HCT116 (cell line): ENCODE measurements at regions not wholly inside any gene's neighbourhood (a gene's known extent, or its start where the extent isn't known, plus 50 kb on each side); places are given as distances from the start of the nearest gene placed in this dataset.

Source experiments
- ATAC-seq: fragments of 200-7000 bp; cut with Tn5 transposase; 2 replicates; pipeline ENCODE4 v1.9.1; 2020; ENCODE audit warnings: mild to moderate bottlenecking, moderate library complexity
- BruUV-seq: library from RNA; stranded (reverse); fragments of 400-500 nt; replicated peaks from 2 replicates; lab custom pipeline; 2021; lab: Mats Ljungman, UMichigan
- CTCF ChIA-PET: fragments of 300-600 bp; sonication (Branson Sonifier 250); formaldehyde crosslinking; loops from one replicate; lab custom pipeline; 2021; ENCODE audit warnings: antibody characterized with exemption; lab: Charles Lee
- POLR2A ChIA-PET: fragments of 300-600, 350-600 bp; sonication (Branson Sonifier 250); formaldehyde crosslinking; loops from one replicate; lab custom pipeline; 2021; ENCODE audit warnings: antibody characterized with exemption; lab: Charles Lee
- RAD21 ChIA-PET, 2 experiments: fragments of 300-600 bp; sonication (Branson Sonifier 250); formaldehyde crosslinking; loops; one replicate each; lab custom pipeline; 2023; ENCODE audit warnings: low total read pairs in 2 of 2; ENCODE audit not compliant: uncharacterized antibody in 2 of 2, unreplicated experiment in 2 of 2, low non-redundant PET in 1 of 2; lab: Charles Lee
- DNase-seq: peaks from one replicate; pipeline ENCODE4 v3.0.0-alpha.2; 2010; ENCODE audit warnings: low read depth, low spot score
- H2AFZ ChIP-seq: fragments of 200-600 bp; shearing (Covaris generic), sonication (generic); 2 replicates; pipeline ENCODE4 v1.6.1; 2017; ENCODE audit warnings: low read depth, mixed run types, mixed read lengths, antibody characterized with exemption, low read length; ENCODE audit not compliant: poor library complexity, severe bottlenecking
- H3K27ac ChIP-seq: 2 replicates; pipeline ENCODE4 v1.5.1; 2012; ENCODE audit warnings: low read depth, low read length
- H3K27me3 ChIP-seq: fragments of 200-600 bp; sonication (generic); 2 replicates; pipeline ENCODE4 v1.6.1; 2016; ENCODE audit warnings: mixed run types, low read length, mixed read lengths; ENCODE audit not compliant: insufficient read depth
- H3K36me3 ChIP-seq, 2 experiments: fragments of 200-500 bp in 1 of 2; fragments of 200-600 bp in 1 of 2; sonication (Bioruptor generic) in 1 of 2; sonication (generic) in 1 of 2; 2 replicates each; pipeline versions ENCODE4 v1.5.1 to v1.6.1; 2014 to 2016; ENCODE audit warnings: low read length in 2 of 2, inconsistent platforms in 1 of 2, mixed read lengths in 1 of 2, mixed run types in 1 of 2; ENCODE audit not compliant: insufficient read depth in 2 of 2, control insufficient read depth in 1 of 2
- H3K4me1 ChIP-seq, 2 experiments: fragments of 200-600 bp in 1 of 2; sonication (generic) in 1 of 2; 2 replicates each; pipeline versions ENCODE4 v1.5.1 to v1.6.1; 2012 to 2017; ENCODE audit warnings: low read length in 2 of 2, inconsistent platforms in 1 of 2, mild to moderate bottlenecking in 1 of 2, mixed read lengths in 1 of 2, mixed run types in 1 of 2, moderate library complexity in 1 of 2; ENCODE audit not compliant: insufficient read depth in 2 of 2, control insufficient read depth in 1 of 2
- H3K4me2 ChIP-seq: fragments of 200-600 bp; sonication (generic); 2 replicates; pipeline ENCODE4 v1.6.1; 2017; ENCODE audit warnings: mixed run types, low read length, mixed read lengths
- H3K4me3 ChIP-seq, 2 experiments: fragments of 200-600 bp in 1 of 2; sonication (generic) in 1 of 2; replicated peaks in 1 of 2; 2 replicates each; pipeline ENCODE4 v1.5.1; 2011 to 2016; ENCODE audit warnings: low read length in 2 of 2, control low read depth in 1 of 2, low read depth in 1 of 2, mild to moderate bottlenecking in 1 of 2, mixed read lengths in 1 of 2, mixed run types in 1 of 2
- H3K79me2 ChIP-seq: fragments of 200-600 bp; sonication (generic); 2 replicates; pipeline ENCODE4 v1.6.1; 2017; ENCODE audit warnings: mild to moderate bottlenecking, mixed run types, low read length, moderate library complexity, mixed read lengths; ENCODE audit not compliant: insufficient read depth
- H3K9ac ChIP-seq: fragments of 200-600 bp; sonication (generic); 2 replicates; pipeline ENCODE4 v1.6.1; 2016; ENCODE audit warnings: low read length, mixed read lengths
- H3K9me2 ChIP-seq: fragments of 200-600 bp; sonication (generic), shearing (Covaris generic); 2 replicates; pipeline ENCODE4 v1.6.1; 2017; ENCODE audit warnings: mixed run types, mild to moderate bottlenecking, moderate library complexity; ENCODE audit not compliant: insufficient read depth
- H3K9me3 ChIP-seq, 2 experiments: fragments of 200-500 bp in 1 of 2; fragments of 200-600 bp in 1 of 2; sonication (Bioruptor generic) in 1 of 2; sonication (generic) in 1 of 2; 2 replicates each; pipeline ENCODE4 v1.6.1; 2014 to 2017; ENCODE audit warnings: low read length in 2 of 2, mixed read lengths in 2 of 2, inconsistent platforms in 1 of 2, low read depth in 1 of 2, mild to moderate bottlenecking in 1 of 2, mixed run types in 1 of 2, moderate library complexity in 1 of 2; ENCODE audit not compliant: control insufficient read depth in 1 of 2, insufficient read depth in 1 of 2
- H4K20me1 ChIP-seq: fragments of 200-600 bp; sonication (generic), shearing (Covaris generic); 2 replicates; pipeline ENCODE4 v1.6.1; 2017; ENCODE audit warnings: mixed run types, mild to moderate bottlenecking, moderate library complexity; ENCODE audit not compliant: insufficient read depth
- ATF3 ChIP-seq: IDR thresholded peaks from 2 replicates; pipeline ENCODE4 v1.6.1; 2012
- CEBPB ChIP-seq: IDR thresholded peaks from 2 replicates; pipeline ENCODE4 v1.6.1; 2012; ENCODE audit warnings: low read depth
- CTCF ChIP-seq, 3 experiments: fragments of 200-600 bp in 1 of 3; sonication (generic) in 1 of 3; IDR thresholded peaks in 2 of 3; conservative IDR thresholded peaks in 1 of 3; 2 replicates each; pipeline ENCODE4 v1.5.1; 2012 to 2017; ENCODE audit warnings: low read depth in 2 of 3, low read length in 2 of 3, antibody characterized with exemption in 1 of 3, borderline replicate concordance in 1 of 3, control low read depth in 1 of 3, mild to moderate bottlenecking in 1 of 3, mixed read lengths in 1 of 3, mixed run types in 1 of 3, moderate library complexity in 1 of 3; ENCODE audit not compliant: insufficient read depth in 1 of 3
- EGR1 ChIP-seq: IDR thresholded peaks from 2 replicates; pipeline ENCODE4 v1.6.1; 2012; ENCODE audit warnings: low read depth
- ELF1 ChIP-seq: IDR thresholded peaks from 2 replicates; pipeline ENCODE4 v1.6.1; 2012; ENCODE audit warnings: low read depth, borderline replicate concordance
- EZH2 ChIP-seq: fragments of 200-600 bp; sonication (generic); IDR thresholded peaks from 2 replicates; pipeline ENCODE4 v1.6.1; 2017; ENCODE audit warnings: antibody characterized with exemption, mixed run types
- JUND ChIP-seq: IDR thresholded peaks from 2 replicates; pipeline ENCODE4 v1.6.1; 2012
- MAX ChIP-seq: IDR thresholded peaks from 2 replicates; pipeline ENCODE4 v1.6.1; 2012
- POLR2A ChIP-seq: IDR thresholded peaks from 2 replicates; pipeline ENCODE4 v1.7.0; 2011; ENCODE audit warnings: borderline replicate concordance; ENCODE audit not compliant: insufficient read depth, insufficient read length; ENCODE audit errors: extremely low read depth
- RAD21 ChIP-seq: IDR thresholded peaks from 2 replicates; pipeline ENCODE4 v1.6.1; 2012; ENCODE audit warnings: low read depth, mild to moderate bottlenecking
- SP1 ChIP-seq: IDR thresholded peaks from 2 replicates; pipeline ENCODE4 v1.6.1; 2012; ENCODE audit warnings: low read depth
- SRF ChIP-seq: IDR thresholded peaks from 2 replicates; pipeline ENCODE4 v1.6.1; 2012; ENCODE audit warnings: low read depth
- TCF7L2 ChIP-seq: IDR thresholded peaks from 2 replicates; pipeline ENCODE4 v1.7.0; 2011; ENCODE audit warnings: borderline replicate concordance, inconsistent platforms; ENCODE audit not compliant: insufficient read depth, insufficient read length; ENCODE audit errors: extremely low read depth
- YY1 ChIP-seq: IDR thresholded peaks from 2 replicates; pipeline ENCODE4 v1.6.1; 2011; ENCODE audit warnings: low read length, low read depth, moderate library complexity, mild to moderate bottlenecking; ENCODE audit not compliant: insufficient replicate concordance; ENCODE audit errors: extremely low read depth
- ZFX ChIP-seq: fragments of 450-650 bp; IDR thresholded peaks from 2 replicates; pipeline ENCODE4 v1.6.1; 2017
- ZNF274 ChIP-seq: fragments of 200-500 bp; sonication (Bioruptor generic); IDR thresholded peaks from 2 replicates; pipeline ENCODE4 v1.6.1; 2014; ENCODE audit warnings: mild to moderate bottlenecking, low read depth, low read length, inconsistent platforms
- intact Hi-C: fragments of 100-400 bp; cut with micrococcal nuclease; formaldehyde crosslinking; loops from 2 replicates; pipeline ENCODE4 v1.10.0; 2022

GRCh38 chr11:116563028-116563711 is 209.6 kb downstream of the BUD13 start (continued):
- no peak for TF ChIP-seq EGR1
- TF ChIP-seq ELF1: no peak
- TF ChIP-seq, all 23 proteins: peak for 0

- ChIA-PET CTCF (no interaction called here), POLR2A (no interaction called here), RAD21 (no interaction called here)
- H2AFZ ChIP-seq: no peak overlapping the region
- DNase-seq (no peak), ATAC-seq (no peak)
- no peaks in the 10 kb centered on the region for H3K79me2 ChIP-seq
- BruUV-seq: no TSS peak
- H3K9me2 ChIP-seq: no peaks in the 10 kb centered on the region
- no peaks in the 10 kb centered on the region for H3K36me3 ChIP-seq
- H3K4me1 ChIP-seq: peaks cover 7 to 16% of the 10 kb centered on the region in 2 experiments
- no peaks in the 10 kb centered on the region for H4K20me1 ChIP-seq
- no peak overlapping the region for H3K9ac ChIP-seq
- intact Hi-C loops: no loop called here
- no peak overlapping the region for H3K27ac ChIP-seq
- no peak overlapping the region for H3K4me3 ChIP-seq
- peaks cover 27% of the 10 kb centered on the region; the same call in 1 of the 2 replicates for H3K27me3 ChIP-seq
- no peaks in the 10 kb centered on the region for H3K9me3 ChIP-seq
- TF ChIP-seq ZFX (no peak), EZH2 (no peak), SP1 (no peak), CTCF (IDR thresholded peaks at IDR 0.05 in 2 of 3, conservative IDR thresholded peaks at IDR 0.05 in 1 of 3; ENCODE audit: borderline replicate concordance in 1 of 3, insufficient read depth in 1 of 3, low read depth in 2 of 3, low read length in 2 of 3) (no peak), ATF3 (no peak), SRF (no peak), RAD21 (no peak), YY1 (no peak), TCF7L2 (no peak), ELF1 (no peak), CEBPB (no peak), MAX (no peak), JUND (no peak), ZNF274 (no peak), POLR2A (no peak)
- H3K4me2 ChIP-seq: no peak overlapping the region
Measured at GRCh38 chr11:116560589-116560988, 212.2 kb downstream of the BUD13 start.
